ENCODE measurements at regions not wholly inside any gene's neighbourhood (a gene's known extent, or its start where the extent isn't known, plus 50 kb on each side); places are given as distances from the start of the nearest gene placed in this dataset.

- 76 to 81% methylated on average over 13 of the region's 13 CpGs for WGBS, 2 donors
- H3K4me3 ChIP-seq (ENCODE audit: low read depth in 1 of 2, low read length in 2 of 2): no peak overlapping the region
- H3K4me1 ChIP-seq (ENCODE audit: control insufficient read depth in 2 of 2, insufficient read depth in 2 of 2, low read length in 1 of 2): no peaks in the 10 kb centered on the region
- H3K36me3 ChIP-seq (ENCODE audit: control insufficient read depth in 2 of 2, insufficient read depth in 2 of 2, low read length in 1 of 2): no peaks in the 10 kb centered on the region
- no peak overlapping the region for H3K27ac ChIP-seq (ENCODE audit: low read depth in 2 of 2, low read length in 1 of 2)
- H3K27me3 ChIP-seq (ENCODE audit: control insufficient read depth in 1 of 2, insufficient read depth in 2 of 2, low read length in 2 of 2): no peaks in the 10 kb centered on the region
- no peaks in the 10 kb centered on the region for H3K9me3 ChIP-seq (ENCODE audit: control insufficient read depth in 2 of 2, insufficient read depth in 1 of 2, low read depth in 1 of 2, low read length in 1 of 2)
Observed at GRCh38 chr6:168943231-168943905, 310.3 kb downstream of the THBS2 start.

GRCh38 chr6:168942646-168943045, 311.0 kb downstream of the THBS2 start:
- WGBS, 2 donors: 87% methylated on average over 13 of the region's 13 CpGs
- no peak overlapping the region for H3K4me3 ChIP-seq (ENCODE audit: low read depth in 1 of 2, low read length in 2 of 2)
- no peak overlapping the region for H3K27ac ChIP-seq (ENCODE audit: low read depth in 2 of 2, low read length in 1 of 2)
- H3K36me3 ChIP-seq (ENCODE audit: control insufficient read depth in 2 of 2, insufficient read depth in 2 of 2, low read length in 1 of 2): no peaks in the 10 kb centered on the region
- H3K9me3 ChIP-seq (ENCODE audit: control insufficient read depth in 2 of 2, insufficient read depth in 1 of 2, low read depth in 1 of 2, low read length in 1 of 2): no peaks in the 10 kb centered on the region
- no peaks in the 10 kb centered on the region for H3K4me1 ChIP-seq (ENCODE audit: control insufficient read depth in 2 of 2, insufficient read depth in 2 of 2, low read length in 1 of 2)
- H3K27me3 ChIP-seq (ENCODE audit: control insufficient read depth in 1 of 2, insufficient read depth in 2 of 2, low read length in 2 of 2): no peaks in the 10 kb centered on the region

- H3K4me1 ChIP-seq (ENCODE audit: control insufficient read depth in 2 of 2, insufficient read depth in 2 of 2, low read length in 1 of 2): peaks cover 0 to 2% of the 10 kb centered on the region in 2 donors
- WGBS, 2 donors: 50 to 57% methylated on average over 2 of the region's 2 CpGs
- H3K9me3 ChIP-seq (ENCODE audit: control insufficient read depth in 2 of 2, insufficient read depth in 1 of 2, low read depth in 1 of 2, low read length in 1 of 2): no peaks in the 10 kb centered on the region
- no peak overlapping the region for H3K4me3 ChIP-seq (ENCODE audit: low read depth in 1 of 2, low read length in 2 of 2)
- H3K36me3 ChIP-seq (ENCODE audit: control insufficient read depth in 2 of 2, insufficient read depth in 2 of 2, low read length in 1 of 2): no peaks in the 10 kb centered on the region
- H3K27ac ChIP-seq (ENCODE audit: low read depth in 2 of 2, low read length in 1 of 2): no peak overlapping the region
- H3K27me3 ChIP-seq (ENCODE audit: control insufficient read depth in 1 of 2, insufficient read depth in 2 of 2, low read length in 2 of 2): no peaks in the 10 kb centered on the region
Observed at GRCh38 chr6:168941036-168941435, 312.6 kb downstream of the THBS2 start.

- H3K4me1 ChIP-seq (ENCODE audit: control insufficient read depth in 2 of 2, insufficient read depth in 2 of 2, low read length in 1 of 2): peaks cover 0 to 2% of the 10 kb centered on the region in 2 donors
- H3K27ac ChIP-seq (ENCODE audit: low read depth in 2 of 2, low read length in 1 of 2): no peak overlapping the region
- H3K36me3 ChIP-seq (ENCODE audit: control insufficient read depth in 2 of 2, insufficient read depth in 2 of 2, low read length in 1 of 2): no peaks in the 10 kb centered on the region
- WGBS, 2 donors: 84 to 90% methylated on average over 13 of the region's 13 CpGs
- H3K9me3 ChIP-seq (ENCODE audit: control insufficient read depth in 2 of 2, insufficient read depth in 1 of 2, low read depth in 1 of 2, low read length in 1 of 2): no peaks in the 10 kb centered on the region
- no peak overlapping the region for H3K4me3 ChIP-seq (ENCODE audit: low read depth in 1 of 2, low read length in 2 of 2)
- no peaks in the 10 kb centered on the region for H3K27me3 ChIP-seq (ENCODE audit: control insufficient read depth in 1 of 2, insufficient read depth in 2 of 2, low read length in 2 of 2)
Observed at GRCh38 chr6:168939796-168940195, 313.9 kb downstream of the THBS2 start.

- Histone ChIP-seq H3K27me3 (ENCODE audit: control insufficient read depth in 1 of 2, insufficient read depth in 2 of 2, low read length in 2 of 2) (no peaks in the 10 kb centered on the region), H3K4me1 (ENCODE audit: control insufficient read depth in 2 of 2, insufficient read depth in 2 of 2, low read length in 1 of 2) (peaks cover 0 to 2% of the 10 kb centered on the region in 2 donors), H3K4me3 (ENCODE audit: low read depth in 1 of 2, low read length in 2 of 2) (no peak overlapping the region), H3K9me3 (ENCODE audit: control insufficient read depth in 2 of 2, insufficient read depth in 1 of 2, low read depth in 1 of 2, low read length in 1 of 2) (no peaks in the 10 kb centered on the region), H3K36me3 (ENCODE audit: control insufficient read depth in 2 of 2, insufficient read depth in 2 of 2, low read length in 1 of 2) (no peaks in the 10 kb centered on the region), H3K27ac (ENCODE audit: low read depth in 2 of 2, low read length in 1 of 2) (no peak overlapping the region)
- WGBS, 2 donors: 73 to 77% methylated on average over 4 of the region's 4 CpGs
Observed at GRCh38 chr6:168939041-168939440, 314.6 kb downstream of the THBS2 start.

- H3K9me3 ChIP-seq (ENCODE audit: control insufficient read depth in 2 of 2, insufficient read depth in 1 of 2, low read depth in 1 of 2, low read length in 1 of 2): no peaks in the 10 kb centered on the region
- H3K36me3 ChIP-seq (ENCODE audit: control insufficient read depth in 2 of 2, insufficient read depth in 2 of 2, low read length in 1 of 2): no peaks in the 10 kb centered on the region
- no peaks in the 10 kb centered on the region for H3K27me3 ChIP-seq (ENCODE audit: control insufficient read depth in 1 of 2, insufficient read depth in 2 of 2, low read length in 2 of 2)
- no peak overlapping the region for H3K4me3 ChIP-seq (ENCODE audit: low read depth in 1 of 2, low read length in 2 of 2)
- H3K27ac ChIP-seq (ENCODE audit: low read depth in 2 of 2, low read length in 1 of 2): no peak overlapping the region
- 72 to 81% methylated on average over 12 of the region's 12 CpGs for WGBS, 2 donors
- peaks cover 0 to 2% of the 10 kb centered on the region in 2 donors for H3K4me1 ChIP-seq (ENCODE audit: control insufficient read depth in 2 of 2, insufficient read depth in 2 of 2, low read length in 1 of 2)
Observed at GRCh38 chr6:168938546-168938945, 315.1 kb downstream of the THBS2 start.

GRCh38 chr6:168937054-168937453, 316.6 kb downstream of the THBS2 start:
- 50 to 60% methylated on average over 7 of the region's 7 CpGs for WGBS, 2 donors
- Histone ChIP-seq H3K4me3 (ENCODE audit: low read depth in 1 of 2, low read length in 2 of 2) (no peak overlapping the region), H3K9me3 (ENCODE audit: control insufficient read depth in 2 of 2, insufficient read depth in 1 of 2, low read depth in 1 of 2, low read length in 1 of 2) (no peaks in the 10 kb centered on the region)

GRCh38 chr6:168935628-168936010, 318.0 kb downstream of the THBS2 start:
- H3K27ac ChIP-seq (ENCODE audit: low read depth in 2 of 2, low read length in 1 of 2): no peak overlapping the region
- H3K4me1 ChIP-seq (ENCODE audit: control insufficient read depth in 2 of 2, insufficient read depth in 2 of 2, low read length in 1 of 2): peaks cover 0 to 2% of the 10 kb centered on the region in 2 donors
- no peaks in the 10 kb centered on the region for H3K9me3 ChIP-seq (ENCODE audit: control insufficient read depth in 2 of 2, insufficient read depth in 1 of 2, low read depth in 1 of 2, low read length in 1 of 2)
- no peaks in the 10 kb centered on the region for H3K27me3 ChIP-seq (ENCODE audit: control insufficient read depth in 1 of 2, insufficient read depth in 2 of 2, low read length in 2 of 2)
- WGBS, 2 donors: 84% methylated on average over 10 of the region's 10 CpGs
- H3K4me3 ChIP-seq (ENCODE audit: low read depth in 1 of 2, low read length in 2 of 2): no peak overlapping the region
- H3K36me3 ChIP-seq (ENCODE audit: control insufficient read depth in 2 of 2, insufficient read depth in 2 of 2, low read length in 1 of 2): no peaks in the 10 kb centered on the region

More at GRCh38 chr6:168937054-168937453, 316.6 kb downstream of the THBS2 start:
- no peak overlapping the region for H3K27ac ChIP-seq (ENCODE audit: low read depth in 2 of 2, low read length in 1 of 2)
- H3K36me3 ChIP-seq (ENCODE audit: control insufficient read depth in 2 of 2, insufficient read depth in 2 of 2, low read length in 1 of 2): no peaks in the 10 kb centered on the region
- H3K27me3 ChIP-seq (ENCODE audit: control insufficient read depth in 1 of 2, insufficient read depth in 2 of 2, low read length in 2 of 2): no peaks in the 10 kb centered on the region
- H3K4me1 ChIP-seq (ENCODE audit: control insufficient read depth in 2 of 2, insufficient read depth in 2 of 2, low read length in 1 of 2): peaks cover 0 to 2% of the 10 kb centered on the region in 2 donors

GRCh38 chr6:168934660-168935627, 318.7 kb downstream of the THBS2 start:
- H3K36me3 ChIP-seq (ENCODE audit: control insufficient read depth in 2 of 2, insufficient read depth in 2 of 2, low read length in 1 of 2): no peaks in the 10 kb centered on the region
- 77% methylated on average over 25 of the region's 25 CpGs for WGBS, 2 donors
- no peaks in the 10 kb centered on the region for H3K27me3 ChIP-seq (ENCODE audit: control insufficient read depth in 1 of 2, insufficient read depth in 2 of 2, low read length in 2 of 2)
- no peak overlapping the region for H3K4me3 ChIP-seq (ENCODE audit: low read depth in 1 of 2, low read length in 2 of 2)
- peaks cover 0 to 2% of the 10 kb centered on the region in 2 donors for H3K4me1 ChIP-seq (ENCODE audit: control insufficient read depth in 2 of 2, insufficient read depth in 2 of 2, low read length in 1 of 2)
- H3K9me3 ChIP-seq (ENCODE audit: control insufficient read depth in 2 of 2, insufficient read depth in 1 of 2, low read depth in 1 of 2, low read length in 1 of 2): no peaks in the 10 kb centered on the region
- no peak overlapping the region for H3K27ac ChIP-seq (ENCODE audit: low read depth in 2 of 2, low read length in 1 of 2)

Measured in esophagus (tissue), 2 donors.